ENCODE measurements at regions not wholly inside any gene's neighbourhood (a gene's known extent, or its start where the extent isn't known, plus 50 kb on each side); places are given as distances from the start of the nearest gene placed in this dataset.

DNA sequence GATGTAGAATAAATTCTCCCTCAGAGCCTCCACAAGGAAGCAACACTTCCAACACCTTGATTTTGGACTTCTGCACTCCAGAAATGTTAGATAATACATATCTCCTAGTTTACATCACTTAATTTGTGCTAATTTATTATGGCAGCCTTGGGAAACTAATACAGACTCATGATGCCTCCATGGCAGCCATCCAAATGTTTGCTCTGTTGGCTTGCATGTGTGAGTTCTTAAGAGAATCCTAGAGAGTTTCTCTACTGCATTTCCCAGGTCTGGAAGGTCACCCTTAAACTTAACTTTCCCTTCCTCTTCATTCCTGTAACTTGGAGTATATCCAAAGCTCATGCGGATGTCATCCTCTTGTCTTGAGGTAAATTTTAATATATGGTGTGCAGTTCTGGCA lies 956.1 kb downstream of the ADGRL3 start:
- no peak for DNase-seq (ENCODE audit: low read depth)
- TF ChIP-seq CTCF (conservative IDR thresholded peaks at IDR 0.05; ENCODE audit: low read depth, low read length) = no peak
- no peak overlapping the region for H3K4me3 ChIP-seq (ENCODE audit: low read length)

GRCh38 chr4:62145276-62145675 lies 945.1 kb downstream of the ADGRL3 start:
- no peak for DNase-seq (ENCODE audit: low read depth)
- H3K4me3 ChIP-seq (ENCODE audit: low read length) = no peak overlapping the region
- no peak for TF ChIP-seq CTCF (conservative IDR thresholded peaks at IDR 0.05; ENCODE audit: low read depth, low read length)

DNA sequence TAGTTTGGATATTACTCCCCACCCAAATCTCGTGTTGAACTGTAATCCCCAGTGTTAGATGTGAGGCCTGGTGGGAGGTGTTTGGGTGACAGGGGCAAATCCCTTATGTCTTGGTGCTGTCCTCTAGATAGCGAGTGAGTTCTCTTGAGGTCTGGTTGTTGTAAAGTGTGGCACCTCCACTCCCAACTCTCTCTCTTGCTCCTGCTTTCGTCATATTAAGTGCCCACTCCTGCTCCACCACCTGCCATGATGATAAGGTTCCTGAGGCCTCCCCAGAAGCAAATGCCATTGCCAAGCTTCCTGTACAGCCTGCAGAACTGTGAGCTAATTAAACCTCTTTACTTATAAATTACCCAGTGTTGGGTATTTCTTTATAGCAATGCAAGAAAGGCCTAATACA lies 944.3 kb downstream of the ADGRL3 start:
- no peak for DNase-seq (ENCODE audit: low read depth)
- no peak overlapping the region for H3K4me3 ChIP-seq (ENCODE audit: low read length)
- no peak for TF ChIP-seq CTCF (conservative IDR thresholded peaks at IDR 0.05; ENCODE audit: low read depth, low read length)

DNA sequence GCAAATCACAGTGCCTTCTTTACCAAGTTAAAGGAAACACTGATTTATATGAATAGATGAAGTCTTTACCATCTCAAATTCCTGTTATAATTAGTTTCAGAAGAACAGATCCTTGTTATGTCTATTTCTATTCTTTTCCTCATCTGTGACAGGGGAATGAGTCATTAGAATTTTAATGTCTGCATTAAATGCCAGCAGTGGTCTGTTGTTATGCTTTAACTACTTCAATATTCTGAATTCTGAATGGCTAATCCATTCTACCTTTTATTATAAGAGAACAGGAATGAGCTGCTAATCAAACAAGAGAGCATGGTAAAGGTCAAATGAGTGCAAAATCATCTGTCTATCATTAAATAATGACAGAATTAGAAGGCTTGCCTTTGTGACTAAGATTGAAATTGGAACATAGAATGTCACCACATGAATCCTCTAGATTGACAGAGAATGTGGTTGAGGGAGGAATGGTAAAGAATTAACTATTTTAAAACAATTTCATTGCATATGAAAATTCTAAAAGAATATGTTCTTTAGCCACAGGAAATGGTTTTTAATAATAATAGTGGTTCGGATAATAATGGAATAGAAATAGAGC lies 935.5 kb downstream of the ADGRL3 start:
- no peak for TF ChIP-seq CTCF (conservative IDR thresholded peaks at IDR 0.05; ENCODE audit: low read depth, low read length)
- no peak overlapping the region for H3K4me3 ChIP-seq (ENCODE audit: low read length)
- no peak for DNase-seq (ENCODE audit: low read depth)

DNA sequence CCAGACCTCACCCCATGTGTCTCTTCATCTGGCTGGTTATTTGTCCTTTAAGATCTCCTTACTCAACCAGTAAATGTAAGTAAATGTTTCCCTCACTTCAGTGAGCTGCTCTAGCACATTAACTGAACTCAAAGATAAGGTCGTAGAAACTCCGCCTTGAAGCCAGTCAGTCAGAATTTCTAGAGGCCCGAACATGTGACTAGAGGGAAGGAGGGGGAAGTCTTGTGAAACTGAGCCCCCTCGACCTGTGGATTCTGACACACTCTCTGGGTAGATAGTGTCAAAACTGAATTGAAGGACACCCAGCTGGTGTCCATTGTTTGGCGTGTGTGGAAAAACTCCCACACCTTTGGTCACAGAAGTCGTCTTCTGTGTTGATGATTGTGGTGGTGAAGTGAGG lies 933.9 kb downstream of the ADGRL3 start:
- no peak for TF ChIP-seq CTCF (conservative IDR thresholded peaks at IDR 0.05; ENCODE audit: low read depth, low read length)
- no peak overlapping the region for H3K4me3 ChIP-seq (ENCODE audit: low read length)
- DNase-seq (ENCODE audit: low read depth) = no peak

GRCh38 chr4:62133101-62133897 lies 933.2 kb downstream of the ADGRL3 start:
- DNase-seq (ENCODE audit: low read depth) = peak; percentile 74
- TF ChIP-seq CTCF (conservative IDR thresholded peaks at IDR 0.05; ENCODE audit: low read depth, low read length) = no peak
- H3K4me3 ChIP-seq (ENCODE audit: low read length) = no peak overlapping the region

GRCh38 chr4:62131049-62131448 lies 930.9 kb downstream of the ADGRL3 start:
- H3K4me3 ChIP-seq (ENCODE audit: low read length) = no peak overlapping the region
- no peak for TF ChIP-seq CTCF (conservative IDR thresholded peaks at IDR 0.05; ENCODE audit: low read depth, low read length)
- no peak for DNase-seq (ENCODE audit: low read depth)

Data from retinal pigment epithelial cell (primary cell).